Neural cell (in vitro differentiated cells): ENCODE measurements at regions not wholly inside any gene's neighbourhood (a gene's known extent, or its start where the extent isn't known, plus 50 kb on each side); places are given as distances from the start of the nearest gene placed in this dataset.

Experiments used
- CTCF ChIP-seq: fragments of 450-650 bp; IDR thresholded peaks from 2 replicates; pipeline ENCODE4 v1.5.1; 2014; ENCODE audit warnings: antibody characterized with exemption, mild to moderate bottlenecking, moderate library complexity; ENCODE audit not compliant: poor library complexity, severe bottlenecking
- EP300 ChIP-seq: fragments of 450-650 bp; conservative IDR thresholded peaks from 2 replicates; pipeline ENCODE4 v1.6.1; 2014; ENCODE audit warnings: antibody characterized with exemption, mild to moderate bottlenecking, moderate library complexity; ENCODE audit not compliant: poor library complexity, severe bottlenecking
- POLR2AphosphoS5 ChIP-seq: IDR thresholded peaks from 2 replicates; pipeline ENCODE4 v1.6.1; 2012
- RAD21 ChIP-seq: fragments of 450-650 bp; conservative IDR thresholded peaks from 2 replicates; pipeline ENCODE4 v1.6.1; 2014; ENCODE audit warnings: antibody characterized with exemption, mild to moderate bottlenecking, moderate library complexity
- TAF1 ChIP-seq: IDR thresholded peaks from 2 replicates; pipeline ENCODE4 v1.6.1; 2012; ENCODE audit warnings: low read depth

GRCh38 chr22:26823966-26824365 is 166.6 kb downstream of the MIAT start:
- no peak for TF ChIP-seq CTCF
- no peak for TF ChIP-seq RAD21
- no peak for TF ChIP-seq POLR2AphosphoS5
- TF ChIP-seq EP300, result no peak
- no peak for TF ChIP-seq TAF1
